Thymus (tissue), 11 donors: ENCODE measurements at regions not wholly inside any gene's neighbourhood (a gene's known extent, or its start where the extent isn't known, plus 50 kb on each side); places are given as distances from the start of the nearest gene placed in this dataset.
"Not testable (repeated sequence)": the region's sequence is repeated elsewhere in the genome, so short reads cannot be mapped to it uniquely, and the experiment has no call there.

ENCODE experiments used
- DNase-seq, 9 donors: peaks; one replicate each; pipeline ENCODE4 v3.0.0-alpha.2; 2013; ENCODE audit warnings: low spot score in 9 of 9, low read depth in 6 of 9, missing footprints in 1 of 9
- H3K27ac ChIP-seq, 2 donors: one replicate each; pipeline ENCODE4 v1.5.1; 2013; ENCODE audit warnings: control low read depth in 1 of 2, low read depth in 1 of 2, low read length in 1 of 2, mild to moderate bottlenecking in 1 of 2, moderate library complexity in 1 of 2
- H3K27me3 ChIP-seq, 2 donors: one replicate each; pipeline ENCODE4 v1.5.1; 2013; ENCODE audit warnings: low read length in 1 of 2; ENCODE audit not compliant: control insufficient read depth in 2 of 2, insufficient read depth in 1 of 2
- H3K36me3 ChIP-seq, 2 donors: one replicate each; pipeline ENCODE4 v1.5.1; 2013; ENCODE audit warnings: low read length in 1 of 2, mild to moderate bottlenecking in 1 of 2, moderate library complexity in 1 of 2; ENCODE audit not compliant: control insufficient read depth in 2 of 2, insufficient read depth in 2 of 2
- H3K4me1 ChIP-seq, 2 donors: one replicate each; pipeline ENCODE4 v1.5.1; 2013; ENCODE audit warnings: low read length in 2 of 2; ENCODE audit not compliant: control insufficient read depth in 2 of 2, insufficient read depth in 2 of 2
- H3K4me3 ChIP-seq, 2 donors: one replicate each; pipeline ENCODE4 v1.5.1; 2013; ENCODE audit warnings: low read length in 2 of 2, control low read depth in 1 of 2, mild to moderate bottlenecking in 1 of 2
- H3K9me3 ChIP-seq, 2 donors: one replicate each; pipeline ENCODE4 v1.5.1; 2013; ENCODE audit warnings: low read length in 1 of 2, mild to moderate bottlenecking in 1 of 2; ENCODE audit not compliant: control insufficient read depth in 2 of 2, insufficient read depth in 1 of 2
- WGBS: extraction: QIAGEN DNeasy Blood & Tissue Kit; methylation state at CpG from one replicate; pipeline ENCODE4 v1.1.7; 2013; 5-methylcytosine and 5-hydroxymethylcytosine counted together
- donor health status: healthy.

DNA sequence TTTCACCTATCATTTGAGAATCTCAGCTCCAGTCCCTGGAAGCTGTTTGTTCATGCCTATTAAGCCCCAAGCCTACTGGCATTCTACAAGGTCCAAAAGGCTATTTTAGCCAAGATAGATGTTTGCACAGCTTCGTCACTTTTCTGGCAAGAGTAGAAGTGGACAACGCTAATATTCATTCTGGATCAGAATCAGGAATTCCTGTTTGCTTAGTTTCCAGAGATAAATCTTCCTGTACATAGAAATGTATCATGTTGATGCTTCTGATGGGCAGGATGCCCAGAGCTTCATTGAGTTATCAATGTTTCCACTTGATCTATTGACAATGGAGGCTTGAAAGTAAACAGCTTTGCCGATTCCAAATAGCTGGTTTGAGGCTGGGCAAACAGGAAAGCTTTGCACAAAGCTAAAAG is 260.7 kb upstream of the CA10 start:
- WGBS, result 85% methylated on average over 3 of the region's 3 CpGs
- H3K4me3 ChIP-seq, result no peak overlapping the region
- H3K36me3 ChIP-seq, result no peaks in the 10 kb centered on the region
- H3K4me1 ChIP-seq, result no peaks in the 10 kb centered on the region
- no peaks in the 10 kb centered on the region for H3K27me3 ChIP-seq
- no peak overlapping the region for H3K27ac ChIP-seq
- DNase-seq, result no peak
- H3K9me3 ChIP-seq, result no peaks in the 10 kb centered on the region

- no peaks in the 10 kb centered on the region for H3K4me1 ChIP-seq
- 68% methylated on average over 1 of the region's 1 CpG for WGBS
- no peaks in the 10 kb centered on the region for H3K36me3 ChIP-seq
- no peaks in the 10 kb centered on the region for H3K9me3 ChIP-seq
- no peaks in the 10 kb centered on the region for H3K27me3 ChIP-seq
- H3K4me3 ChIP-seq, result no peak overlapping the region
- no peak overlapping the region for H3K27ac ChIP-seq
- DNase-seq, result no peak
Measured at GRCh38 chr17:52410781-52411180, 252.3 kb upstream of the CA10 start.

DNA sequence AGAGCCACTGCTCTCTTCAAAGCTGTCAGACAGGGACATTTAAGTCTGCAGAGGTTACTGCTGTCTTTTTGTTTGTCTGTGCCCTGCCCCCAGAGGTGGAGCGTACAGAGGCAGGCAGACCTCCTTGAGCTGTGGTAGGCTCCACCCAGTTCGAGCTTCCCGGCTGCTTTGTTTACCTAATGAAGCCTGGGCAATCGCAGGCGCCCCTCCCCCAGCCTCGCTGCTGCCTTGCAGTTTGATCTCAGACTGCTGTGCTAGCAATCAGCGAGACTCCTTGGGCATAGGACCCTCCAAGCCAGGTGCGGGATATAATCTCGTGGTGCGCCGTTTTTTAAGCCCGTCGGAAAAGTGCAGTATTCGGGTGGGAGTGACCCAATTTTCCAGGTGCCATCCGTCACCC is 250.7 kb upstream of the CA10 start:
- H3K4me1 ChIP-seq, H3K4me3 ChIP-seq, H3K36me3 ChIP-seq, H3K27ac ChIP-seq, DNase-seq, H3K27me3 ChIP-seq, H3K9me3 ChIP-seq: not testable (repeated sequence)
- WGBS, result 85% methylated on average over 15 of the region's 15 CpGs

GRCh38 chr17:52395308-52395707 is 236.8 kb upstream of the CA10 start:
- WGBS, result 73% methylated on average over 3 of the region's 3 CpGs
- Histone ChIP-seq H3K4me1 (no peaks in the 10 kb centered on the region), H3K36me3 (no peaks in the 10 kb centered on the region), H3K27ac (no peak overlapping the region), H3K9me3 (no peaks in the 10 kb centered on the region), H3K27me3 (no peaks in the 10 kb centered on the region), H3K4me3 (no peak overlapping the region)
- DNase-seq, result no peak

DNA sequence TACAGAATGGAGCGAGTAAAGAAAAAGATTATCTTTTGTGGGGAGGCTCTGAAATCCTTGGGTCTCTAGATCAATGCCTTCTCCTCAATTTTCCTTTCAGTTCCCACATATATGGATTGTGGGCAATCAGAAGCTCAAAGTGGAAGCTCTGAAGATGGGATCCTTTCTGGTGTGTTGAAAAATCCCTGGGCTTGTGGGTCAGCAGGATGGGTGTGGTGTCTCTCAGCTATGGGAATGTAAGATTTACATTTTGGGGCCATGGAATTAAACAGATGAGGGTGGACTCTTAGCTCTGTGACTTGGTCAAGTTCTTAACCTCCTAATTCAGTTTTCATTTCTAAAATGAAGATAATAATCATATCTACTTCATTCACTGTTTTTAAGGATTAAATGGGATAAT is 231.9 kb upstream of the CA10 start:
- Histone ChIP-seq H3K36me3 (no peaks in the 10 kb centered on the region), H3K27me3 (no peaks in the 10 kb centered on the region), H3K4me1 (no peaks in the 10 kb centered on the region), H3K9me3 (no peaks in the 10 kb centered on the region), H3K4me3 (no peak overlapping the region), H3K27ac (no peak overlapping the region)
- no peak for DNase-seq
- WGBS, result 97% methylated on average over 1 of the region's 1 CpG

- H3K27ac ChIP-seq, result no peak overlapping the region
- no peaks in the 10 kb centered on the region for H3K9me3 ChIP-seq
- H3K4me1 ChIP-seq, result no peaks in the 10 kb centered on the region
- 58% methylated on average over 4 of the region's 4 CpGs for WGBS
- H3K27me3 ChIP-seq, result no peaks in the 10 kb centered on the region
- no peak overlapping the region for H3K4me3 ChIP-seq
- H3K36me3 ChIP-seq, result no peaks in the 10 kb centered on the region
- DNase-seq, result no peak
Measured at GRCh38 chr17:52389632-52390031, 231.1 kb upstream of the CA10 start.

- no peaks in the 10 kb centered on the region for H3K4me1 ChIP-seq
- no peaks in the 10 kb centered on the region for H3K27me3 ChIP-seq
- no peak overlapping the region for H3K4me3 ChIP-seq
- H3K27ac ChIP-seq, result no peak overlapping the region
- H3K9me3 ChIP-seq, result no peaks in the 10 kb centered on the region
- 82% methylated on average over 1 of the region's 1 CpG for WGBS
- no peak for DNase-seq
- no peaks in the 10 kb centered on the region for H3K36me3 ChIP-seq
Measured at GRCh38 chr17:52388941-52389340, 230.4 kb upstream of the CA10 start.

- Histone ChIP-seq H3K27me3 (no peaks in the 10 kb centered on the region), H3K36me3 (no peaks in the 10 kb centered on the region), H3K9me3 (no peaks in the 10 kb centered on the region), H3K4me1 (no peaks in the 10 kb centered on the region), H3K4me3 (no peak overlapping the region), H3K27ac (no peak overlapping the region)
- no peak for DNase-seq
- WGBS, result 91% methylated on average over 5 of the region's 5 CpGs
Measured at GRCh38 chr17:52384695-52385094, 226.2 kb upstream of the CA10 start.

DNA sequence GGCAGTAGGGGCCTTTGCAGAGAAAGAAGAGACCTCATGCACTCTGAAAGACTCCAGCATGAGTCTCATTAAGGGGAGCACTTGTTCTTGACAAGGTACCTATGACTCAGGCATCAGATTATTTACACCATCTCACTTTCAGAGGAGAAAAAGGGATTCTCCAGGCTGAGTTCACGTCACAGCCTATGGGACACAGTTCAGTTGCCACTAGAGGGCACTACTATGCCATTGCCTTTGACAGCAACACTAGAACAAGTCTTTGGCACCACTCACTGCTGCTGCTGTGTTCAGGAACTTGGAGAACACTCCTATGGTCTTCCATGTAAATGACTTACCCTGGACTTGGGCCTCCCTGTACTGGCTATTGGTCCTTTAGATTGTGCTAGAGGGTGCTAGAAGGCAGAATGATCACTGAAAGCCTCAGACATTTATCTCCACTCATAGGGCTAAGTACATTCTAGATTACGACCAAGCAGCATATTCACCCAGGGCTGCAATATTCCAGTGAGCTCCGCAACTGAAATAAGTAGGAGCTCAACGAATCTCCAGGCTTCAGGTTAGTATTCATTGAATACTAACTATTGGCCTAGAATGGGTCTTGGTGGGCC is 225.1 kb upstream of the CA10 start:
- Histone ChIP-seq H3K27ac (no peak overlapping the region), H3K4me3 (no peak overlapping the region), H3K27me3 (no peaks in the 10 kb centered on the region), H3K9me3 (no peaks in the 10 kb centered on the region), H3K4me1 (no peaks in the 10 kb centered on the region), H3K36me3 (no peaks in the 10 kb centered on the region)
- peak in 2 of 9 donors; percentile 0 to 4 for DNase-seq
- 55% methylated on average over 4 of the region's 4 CpGs for WGBS

DNA sequence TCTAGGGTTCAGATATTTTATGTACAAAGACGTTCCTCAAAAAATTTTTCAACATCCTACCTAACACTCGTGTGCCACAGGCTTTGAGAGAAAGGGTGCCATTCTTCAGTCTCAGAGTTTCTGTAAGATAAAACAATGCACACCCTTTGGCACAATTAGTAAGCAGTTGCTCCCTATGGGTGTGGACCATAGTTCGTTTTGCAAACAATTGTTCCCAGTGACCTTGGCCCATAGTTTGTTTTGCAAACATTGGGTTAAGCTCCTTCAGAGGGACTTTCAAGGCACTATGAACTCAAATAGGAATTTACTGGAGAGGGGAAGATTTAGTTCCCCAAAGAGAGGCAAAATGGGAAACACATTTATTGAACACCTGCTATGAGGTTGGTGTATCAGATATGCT is 220.3 kb upstream of the CA10 start:
- no peaks in the 10 kb centered on the region for H3K27me3 ChIP-seq
- 89% methylated on average over 3 of the region's 3 CpGs for WGBS
- no peaks in the 10 kb centered on the region for H3K4me1 ChIP-seq
- no peak overlapping the region for H3K27ac ChIP-seq
- H3K4me3 ChIP-seq, result no peak overlapping the region
- no peaks in the 10 kb centered on the region for H3K9me3 ChIP-seq
- no peaks in the 10 kb centered on the region for H3K36me3 ChIP-seq
- DNase-seq, result no peak
